Fibroblast of lung (primary cell): ENCODE measurements at regions not wholly inside any gene's neighbourhood (a gene's known extent, or its start where the extent isn't known, plus 50 kb on each side); places are given as distances from the start of the nearest gene placed in this dataset.

Source experiments
- CTCF ChIP-seq, 2 donors: IDR thresholded peaks in 1 of 2; conservative IDR thresholded peaks in 1 of 2; 1 replicate in 1 of 2; 2 replicates in 1 of 2; pipeline ENCODE4 v1.5.1; 2011 to 2012; ENCODE audit warnings: low read length in 2 of 2, control low read depth in 1 of 2, inconsistent platforms in 1 of 2, low read depth in 1 of 2, mild to moderate bottlenecking in 1 of 2
- EZH2 ChIP-seq: IDR thresholded peaks from 2 replicates; pipeline ENCODE4 v1.5.1; 2012; ENCODE audit warnings: low read length, control low read depth, mild to moderate bottlenecking; ENCODE audit errors: missing control alignments

- TF ChIP-seq CTCF (conservative IDR thresholded peaks at IDR 0.05 in 1 of 2, IDR thresholded peaks at IDR 0.05 in 1 of 2; ENCODE audit: low read depth in 1 of 2, low read length in 2 of 2) (no peak), EZH2 (no peak)
Measured at GRCh38 chr1:13889495-13889894, 189.5 kb downstream of the PRDM2 start.
